Chondrocyte (in vitro differentiated cells): ENCODE measurements at regions not wholly inside any gene's neighbourhood (a gene's known extent, or its start where the extent isn't known, plus 50 kb on each side); places are given as distances from the start of the nearest gene placed in this dataset.

Experiments used
- DNase-seq: peaks from one replicate; pipeline ENCODE4 v3.0.0; 2021; ENCODE audit warnings: mixed read lengths, low spot score
- H3K27ac Mint-ChIP-seq: one replicate; pipeline ENCODE4 v1.8.0; 2021; ENCODE audit warnings: mild to moderate bottlenecking, moderate library complexity, mixed read lengths; ENCODE audit not compliant: unreplicated experiment
- H3K27me3 Mint-ChIP-seq: 2 replicates; pipeline ENCODE4 v1.8.0; 2021; ENCODE audit warnings: low read depth, mixed read lengths
- H3K36me3 Mint-ChIP-seq: 2 replicates; pipeline ENCODE4 v1.8.0; 2021; ENCODE audit warnings: low read depth, mixed read lengths
- H3K4me1 Mint-ChIP-seq: 2 replicates; pipeline ENCODE4 v1.8.0; 2021; ENCODE audit warnings: low read depth, mild to moderate bottlenecking, mixed read lengths
- H3K4me3 Mint-ChIP-seq: one replicate; pipeline ENCODE4 v1.8.0; 2021; ENCODE audit warnings: mild to moderate bottlenecking, moderate library complexity, mixed read lengths; ENCODE audit not compliant: unreplicated experiment
- H3K9me3 Mint-ChIP-seq: 2 replicates; pipeline ENCODE4 v1.8.0; 2021; ENCODE audit warnings: low read depth, mixed read lengths
- TF ChIP-seq, protein P1 (sequence below): fragments of 200-600 bp; sonication (generic); IDR thresholded peaks from 2 replicates; pipeline ENCODE4 v1.5.0; 2021; ENCODE audit warnings: antibody characterized with exemption, mild to moderate bottlenecking, moderate library complexity

DNA sequence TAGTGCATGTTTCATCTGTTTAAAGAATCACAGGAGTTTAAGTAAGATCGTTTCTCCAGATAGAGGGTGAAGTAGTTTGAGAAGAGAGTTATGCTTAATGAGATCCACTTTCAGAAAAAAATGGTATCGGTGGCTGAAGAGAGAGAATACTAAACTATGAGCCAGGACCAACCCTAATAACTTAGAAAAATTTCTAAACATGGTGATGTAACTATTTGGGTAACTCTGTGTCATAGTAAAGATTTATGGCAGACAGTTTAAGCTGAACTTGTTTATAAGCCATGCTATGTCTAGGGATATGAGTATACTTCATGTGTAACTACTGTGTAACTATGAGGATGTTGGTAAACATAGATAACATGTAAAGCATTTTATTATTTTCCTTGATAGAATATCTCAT, 489.5 kb downstream of the KCNJ2 start:
- Mint-ChIP-seq H3K4me1 (no peaks in the 10 kb centered on the region), H3K4me3 (no peak overlapping the region)

DNA sequence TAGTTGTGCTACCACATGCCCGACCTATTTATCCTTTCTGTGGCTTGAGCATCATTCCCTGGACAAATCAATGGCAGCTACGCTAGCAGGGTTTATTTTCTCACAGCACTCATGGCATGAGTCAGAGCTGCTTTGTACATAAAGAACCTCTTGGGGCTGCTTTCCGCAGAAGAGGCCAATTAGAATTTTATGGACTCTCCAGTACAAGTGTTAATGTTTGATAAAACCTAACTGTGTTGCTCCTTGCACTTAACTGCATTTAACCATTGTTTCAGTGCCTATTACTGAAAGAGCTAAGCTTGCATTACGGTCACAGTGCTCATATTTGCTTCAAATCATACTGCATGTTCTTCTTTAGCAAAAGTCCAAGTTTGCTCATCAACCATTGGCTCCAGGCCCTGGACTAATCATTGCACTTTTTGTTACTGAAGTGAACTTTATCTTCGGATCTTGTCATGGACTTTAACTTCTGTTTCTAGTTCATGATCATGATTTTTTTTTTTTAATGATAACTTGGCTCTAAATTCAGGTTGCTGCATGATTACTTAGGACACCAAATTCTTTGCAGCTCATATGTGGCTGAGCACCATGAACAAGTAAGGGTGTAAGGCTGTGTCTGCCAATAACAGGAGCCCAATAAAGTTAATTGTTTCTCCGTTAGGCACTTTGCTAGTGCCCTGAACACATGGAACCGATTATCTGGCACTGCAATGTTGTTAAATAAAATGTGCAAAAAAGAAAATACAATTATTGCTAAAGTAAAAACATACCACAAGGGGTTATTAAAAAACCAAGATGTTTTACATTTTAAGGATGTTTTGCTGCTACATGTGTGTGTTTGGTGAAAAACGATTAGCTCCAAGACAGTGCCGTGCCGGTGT, 492.2 kb downstream of the KCNJ2 start:
- Mint-ChIP-seq H3K4me1 (no peaks in the 10 kb centered on the region), H3K27ac (no peak overlapping the region), H3K9me3 (no peaks in the 10 kb centered on the region), H3K36me3 (no peaks in the 10 kb centered on the region), H3K27me3 (no peaks in the 10 kb centered on the region), H3K4me3 (no peak overlapping the region)
- TF ChIP-seq, protein P1, sequence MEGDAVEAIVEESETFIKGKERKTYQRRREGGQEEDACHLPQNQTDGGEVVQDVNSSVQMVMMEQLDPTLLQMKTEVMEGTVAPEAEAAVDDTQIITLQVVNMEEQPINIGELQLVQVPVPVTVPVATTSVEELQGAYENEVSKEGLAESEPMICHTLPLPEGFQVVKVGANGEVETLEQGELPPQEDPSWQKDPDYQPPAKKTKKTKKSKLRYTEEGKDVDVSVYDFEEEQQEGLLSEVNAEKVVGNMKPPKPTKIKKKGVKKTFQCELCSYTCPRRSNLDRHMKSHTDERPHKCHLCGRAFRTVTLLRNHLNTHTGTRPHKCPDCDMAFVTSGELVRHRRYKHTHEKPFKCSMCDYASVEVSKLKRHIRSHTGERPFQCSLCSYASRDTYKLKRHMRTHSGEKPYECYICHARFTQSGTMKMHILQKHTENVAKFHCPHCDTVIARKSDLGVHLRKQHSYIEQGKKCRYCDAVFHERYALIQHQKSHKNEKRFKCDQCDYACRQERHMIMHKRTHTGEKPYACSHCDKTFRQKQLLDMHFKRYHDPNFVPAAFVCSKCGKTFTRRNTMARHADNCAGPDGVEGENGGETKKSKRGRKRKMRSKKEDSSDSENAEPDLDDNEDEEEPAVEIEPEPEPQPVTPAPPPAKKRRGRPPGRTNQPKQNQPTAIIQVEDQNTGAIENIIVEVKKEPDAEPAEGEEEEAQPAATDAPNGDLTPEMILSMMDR = no peak
- no peak for DNase-seq

More for the DNA sequence above, 489.5 kb downstream of the KCNJ2 start:
- H3K9me3 Mint-ChIP-seq = no peaks in the 10 kb centered on the region
- H3K27me3 Mint-ChIP-seq = no peaks in the 10 kb centered on the region
- no peak for DNase-seq
- no peak overlapping the region for H3K27ac Mint-ChIP-seq
- no peaks in the 10 kb centered on the region for H3K36me3 Mint-ChIP-seq
- TF ChIP-seq, protein P1 = no peak

DNA sequence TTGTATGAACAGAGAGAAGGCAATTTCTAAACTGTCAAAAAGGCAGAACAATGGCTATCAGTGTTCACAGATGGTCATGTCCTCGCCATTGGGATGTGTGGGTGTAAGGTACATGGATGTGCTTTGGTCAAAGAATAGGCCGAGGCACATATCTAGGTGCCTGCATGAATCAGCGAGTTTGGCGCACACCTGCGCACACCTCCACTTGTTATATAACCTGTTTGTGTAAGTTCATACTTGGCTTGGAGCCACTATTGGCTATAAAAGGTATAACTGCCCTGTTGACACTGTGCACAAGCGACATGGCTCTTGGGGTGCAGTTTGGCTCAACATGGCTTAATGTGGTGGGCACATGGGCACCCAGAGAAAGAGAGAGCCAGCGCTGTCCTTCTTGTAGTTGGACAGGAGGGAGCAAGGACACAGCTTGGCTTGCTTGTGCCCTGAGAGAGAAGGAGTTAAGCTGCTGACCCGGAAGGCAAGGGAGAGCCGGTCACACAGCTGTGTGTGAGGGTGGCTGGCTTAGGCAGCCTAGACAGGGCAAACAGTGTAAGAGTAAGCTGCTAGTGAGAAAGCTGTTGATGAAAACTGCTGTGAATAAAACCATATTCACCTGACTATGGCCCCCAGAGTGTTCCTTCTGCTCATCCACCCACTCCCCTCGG, 499.1 kb downstream of the KCNJ2 start:
- Mint-ChIP-seq H3K27ac (no peak overlapping the region), H3K27me3 (no peaks in the 10 kb centered on the region), H3K9me3 (no peaks in the 10 kb centered on the region), H3K4me1 (no peaks in the 10 kb centered on the region), H3K36me3 (no peaks in the 10 kb centered on the region), H3K4me3 (no peak overlapping the region)
- TF ChIP-seq, protein P1 = no peak
- no peak for DNase-seq

DNA sequence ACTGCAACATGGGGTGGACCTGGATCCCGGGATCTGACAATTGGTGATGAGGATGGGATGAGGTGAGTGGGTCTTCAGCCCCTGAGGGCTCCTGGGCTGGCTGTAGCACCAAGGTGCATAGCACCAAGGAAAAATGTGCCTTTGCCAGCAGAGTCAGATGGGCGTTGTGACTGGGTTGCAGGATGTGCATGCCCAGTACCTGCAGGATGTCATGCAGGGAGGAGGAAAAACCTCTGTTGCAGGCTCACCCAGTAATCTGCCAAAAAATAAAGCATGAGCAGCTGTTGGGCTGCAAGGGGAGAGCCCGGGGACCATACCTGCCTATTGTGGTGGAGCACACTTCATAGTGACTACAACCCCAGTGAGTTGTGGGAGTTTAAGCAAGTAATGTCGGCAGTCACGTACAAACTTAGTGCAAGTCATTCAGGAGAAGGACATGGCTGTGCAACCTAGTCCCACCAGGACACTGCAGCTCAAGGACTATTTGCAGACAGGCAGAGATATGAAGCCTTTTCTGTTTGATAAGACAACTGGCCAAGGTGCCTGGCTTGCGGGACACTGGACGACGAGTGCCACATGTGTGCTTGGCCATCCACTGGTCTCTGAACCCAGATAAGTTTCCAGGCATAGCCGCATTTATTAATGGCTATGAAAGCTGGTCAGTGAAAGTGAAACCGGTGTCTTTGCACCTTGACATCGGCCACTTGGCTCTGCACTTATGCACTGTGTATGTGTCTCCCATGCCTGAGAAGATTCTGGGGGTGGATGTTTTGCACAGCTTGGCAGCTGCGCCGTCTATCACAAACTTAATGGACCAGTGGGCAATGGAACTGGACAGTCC, 499.8 kb downstream of the KCNJ2 start:
- DNase-seq = no peak
- H3K27ac Mint-ChIP-seq = no peak overlapping the region
- no peaks in the 10 kb centered on the region for H3K4me1 Mint-ChIP-seq
- H3K36me3 Mint-ChIP-seq = no peaks in the 10 kb centered on the region
- H3K27me3 Mint-ChIP-seq = no peaks in the 10 kb centered on the region
- TF ChIP-seq, protein P1 = no peak
- no peak overlapping the region for H3K4me3 Mint-ChIP-seq
- H3K9me3 Mint-ChIP-seq = no peaks in the 10 kb centered on the region

DNA sequence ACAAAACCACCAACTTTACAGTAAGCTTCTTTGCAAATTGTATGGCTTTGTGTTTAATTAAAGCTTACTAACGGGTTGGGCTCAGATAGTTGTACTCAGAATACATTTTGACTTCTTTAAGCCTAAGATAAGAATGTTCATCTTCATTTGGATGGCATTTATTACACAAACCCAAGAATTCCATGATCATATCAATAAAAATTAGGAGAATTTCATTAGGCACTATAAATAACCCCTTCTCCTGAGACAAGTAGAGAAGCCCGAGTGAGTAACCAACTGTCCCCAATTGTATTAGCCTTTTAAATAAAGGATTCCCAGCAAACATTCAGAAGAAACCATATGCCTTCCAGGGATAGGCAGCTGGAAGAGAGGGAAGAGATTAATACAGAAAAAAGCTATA, 504.7 kb downstream of the KCNJ2 start:
- H3K27ac Mint-ChIP-seq = no peak overlapping the region

More for the DNA sequence above, 504.7 kb downstream of the KCNJ2 start:
- Mint-ChIP-seq H3K4me1 (no peaks in the 10 kb centered on the region), H3K27me3 (no peaks in the 10 kb centered on the region), H3K9me3 (no peaks in the 10 kb centered on the region), H3K36me3 (no peaks in the 10 kb centered on the region), H3K4me3 (no peak overlapping the region)
- DNase-seq = no peak
- TF ChIP-seq, protein P1 = no peak
